HG02610 (cell line): ENCODE measurements at regions not wholly inside any gene's neighbourhood (a gene's known extent, or its start where the extent isn't known, plus 50 kb on each side); places are given as distances from the start of the nearest gene placed in this dataset.

Source experiments
- ATAC-seq: cut with Tn5 transposase; IDR thresholded peaks from one replicate; pipeline ENCODE4 v1.9.1; 2021; ENCODE audit warnings: mild to moderate bottlenecking, moderate library complexity; ENCODE audit not compliant: unreplicated experiment

DNA sequence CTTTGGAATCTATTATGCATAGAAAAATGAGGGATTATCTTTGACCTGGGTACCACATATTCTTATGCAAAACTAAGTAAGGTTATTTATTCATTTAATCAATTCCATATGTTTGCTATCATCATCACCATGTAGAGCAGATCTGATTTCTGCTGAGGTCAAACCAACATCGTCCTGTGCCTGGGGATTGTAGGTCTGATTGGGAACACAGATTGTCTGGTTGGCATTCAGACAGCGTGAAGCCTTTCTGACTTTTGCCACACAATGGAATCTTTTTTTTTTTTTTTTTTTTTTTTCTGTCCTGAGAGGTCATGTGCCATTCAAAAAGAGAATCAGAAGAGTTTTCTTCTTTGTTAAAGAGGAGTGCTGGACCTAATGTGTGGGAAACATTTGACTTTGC lies 142.9 kb downstream of the RAB11FIP2 start:
- no peak for ATAC-seq

DNA sequence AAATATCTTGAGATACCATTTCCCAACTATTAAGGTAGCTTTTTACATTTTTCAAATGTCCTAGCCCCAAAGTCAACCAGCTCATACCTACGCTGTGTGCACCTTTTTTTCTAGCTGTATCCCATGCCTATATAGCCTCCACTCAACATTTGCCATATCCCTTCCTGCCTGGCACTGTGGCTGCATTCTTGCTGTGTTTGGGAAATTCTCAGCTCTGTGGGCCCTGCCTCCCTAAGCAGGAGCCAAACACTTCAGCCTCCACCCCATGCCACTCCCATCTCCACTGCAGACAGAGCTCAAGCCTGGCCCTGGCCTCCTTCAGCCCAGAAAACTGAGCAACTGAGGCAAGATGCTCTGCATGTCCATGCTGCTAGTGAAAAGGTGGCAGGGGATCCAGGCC lies 141.3 kb downstream of the RAB11FIP2 start:
- no peak for ATAC-seq

DNA sequence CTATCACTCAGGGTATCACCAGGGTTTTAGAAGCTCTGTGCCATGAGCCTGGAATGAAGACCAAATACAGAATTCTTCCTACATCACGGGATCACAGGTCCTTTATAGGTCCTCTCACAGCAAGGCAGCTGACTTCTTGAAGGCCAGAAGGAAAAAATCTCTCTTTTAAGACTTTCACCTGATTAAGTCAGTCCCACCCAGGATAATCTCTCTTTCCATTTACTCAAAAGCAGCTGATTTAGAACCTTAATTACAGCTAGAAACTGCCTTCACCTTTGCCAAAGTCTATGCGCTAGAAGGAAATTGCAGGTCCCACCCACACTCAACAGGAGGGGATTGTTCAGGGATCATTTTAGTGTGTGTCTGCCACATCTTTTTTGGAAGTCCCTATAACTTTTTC lies 135.1 kb downstream of the RAB11FIP2 start:
- ATAC-seq, result no peak

DNA sequence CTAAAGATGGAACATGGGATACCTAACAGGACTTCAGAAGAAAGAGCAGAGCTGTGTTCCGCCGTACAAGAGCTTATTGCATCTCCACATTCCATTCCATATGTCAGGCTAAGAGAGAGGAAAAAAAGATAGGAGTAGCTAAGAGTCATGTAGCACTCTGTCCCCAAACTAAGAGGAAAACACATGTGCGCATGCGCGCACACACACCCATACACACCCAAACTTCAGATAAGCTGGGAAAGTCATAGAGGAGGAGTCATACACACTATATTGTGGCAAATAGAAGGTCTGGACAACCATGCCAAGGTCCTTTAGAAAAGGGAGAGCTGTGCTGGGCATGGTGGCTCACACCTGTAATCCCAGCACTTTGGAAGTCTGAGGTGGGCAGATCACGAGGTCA lies 132.4 kb downstream of the RAB11FIP2 start:
- no peak for ATAC-seq

DNA sequence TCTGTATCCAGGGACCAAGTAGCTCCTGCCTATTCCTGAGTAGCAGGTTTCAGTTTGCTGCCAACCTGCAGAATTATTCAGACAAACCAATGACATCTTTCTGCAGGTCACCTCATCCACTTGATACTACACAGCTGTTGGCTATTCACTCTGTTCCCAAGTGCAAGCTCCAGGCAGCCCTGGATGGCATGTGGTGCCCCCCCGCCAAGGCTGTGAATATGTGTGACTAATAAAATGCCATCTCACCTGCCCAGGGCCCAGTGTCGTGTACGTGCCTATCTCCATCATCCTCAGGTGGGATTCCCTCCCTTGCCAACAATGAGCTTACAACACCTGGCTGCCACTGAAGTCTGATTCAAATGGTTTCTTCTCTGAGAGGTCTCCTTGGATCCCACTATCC lies 125.8 kb downstream of the RAB11FIP2 start:
- no peak for ATAC-seq

DNA sequence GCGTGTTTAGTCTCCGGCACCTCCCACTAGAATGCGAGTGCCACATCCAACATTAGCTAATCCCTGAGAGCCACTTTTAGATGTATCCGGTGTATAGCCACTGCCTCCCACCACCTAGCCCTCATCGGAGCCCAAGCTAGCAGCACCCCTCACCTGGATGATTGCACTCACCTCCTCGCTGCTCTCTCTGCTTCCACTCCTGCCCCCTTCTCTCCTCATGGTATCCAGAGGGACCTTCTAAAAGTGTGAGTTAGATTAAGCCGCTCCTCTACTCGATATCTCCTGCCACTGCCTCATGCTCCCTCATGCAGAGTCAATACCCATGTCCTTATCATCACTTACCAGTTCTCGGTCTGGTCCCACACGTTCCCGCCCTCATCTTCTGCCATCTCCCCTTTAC lies 125.3 kb downstream of the RAB11FIP2 start:
- no peak for ATAC-seq

DNA sequence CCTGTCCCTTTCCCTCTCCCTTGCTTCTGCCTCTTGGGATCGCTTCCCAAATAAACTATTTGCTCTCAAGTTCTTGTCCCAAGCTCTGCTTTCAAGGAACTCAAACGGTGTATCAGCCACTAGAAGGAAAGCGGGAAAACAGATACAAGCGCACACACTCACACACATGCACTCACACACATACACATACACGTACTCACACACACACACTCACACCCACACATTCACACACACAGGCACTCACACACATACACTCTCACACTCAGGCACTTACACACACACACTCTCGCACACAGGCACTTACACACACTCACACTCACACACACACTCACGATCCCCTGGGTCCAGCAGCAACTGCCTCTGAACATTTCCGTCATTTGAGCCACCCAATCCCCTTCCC lies 121.9 kb downstream of the RAB11FIP2 start:
- no peak for ATAC-seq

DNA sequence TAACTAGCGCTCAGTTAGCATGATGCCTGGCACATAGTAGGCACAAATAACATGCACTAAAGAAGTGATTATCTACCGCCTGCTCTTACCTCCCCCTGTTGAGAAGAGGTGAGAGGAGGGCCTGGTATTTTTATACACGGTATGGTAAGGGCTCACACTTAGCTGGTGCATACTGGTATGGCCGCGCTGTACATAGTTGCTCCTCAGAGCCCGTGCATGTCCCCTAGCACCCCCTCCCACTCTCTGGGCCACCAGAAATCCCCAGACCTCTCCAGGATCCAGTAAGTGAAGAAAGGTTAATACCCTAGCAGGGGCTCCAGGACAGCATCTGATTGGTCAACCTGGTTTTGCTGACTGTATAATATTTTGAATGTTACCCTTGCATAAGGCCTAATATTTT lies 121.4 kb downstream of the RAB11FIP2 start:
- no peak for ATAC-seq

DNA sequence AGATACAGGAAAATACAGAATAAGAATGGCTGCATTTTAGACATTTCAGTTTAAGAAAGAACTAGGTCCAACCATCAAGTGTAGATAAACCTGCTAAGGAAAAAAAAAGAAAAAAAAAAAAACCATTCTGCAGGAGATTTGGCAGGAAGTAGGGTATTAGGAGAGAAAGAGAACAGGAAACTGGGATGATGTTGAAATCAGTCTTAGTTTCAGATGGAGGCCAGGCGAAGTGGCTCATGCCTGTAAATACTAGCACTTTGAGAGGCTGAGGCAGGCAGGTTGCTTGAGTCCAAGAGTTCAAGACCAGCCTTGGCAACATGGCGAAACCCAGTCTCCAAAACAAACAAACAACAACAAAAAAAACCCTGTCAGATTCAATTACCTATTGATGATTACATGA lies 120.2 kb downstream of the RAB11FIP2 start:
- no peak for ATAC-seq

DNA sequence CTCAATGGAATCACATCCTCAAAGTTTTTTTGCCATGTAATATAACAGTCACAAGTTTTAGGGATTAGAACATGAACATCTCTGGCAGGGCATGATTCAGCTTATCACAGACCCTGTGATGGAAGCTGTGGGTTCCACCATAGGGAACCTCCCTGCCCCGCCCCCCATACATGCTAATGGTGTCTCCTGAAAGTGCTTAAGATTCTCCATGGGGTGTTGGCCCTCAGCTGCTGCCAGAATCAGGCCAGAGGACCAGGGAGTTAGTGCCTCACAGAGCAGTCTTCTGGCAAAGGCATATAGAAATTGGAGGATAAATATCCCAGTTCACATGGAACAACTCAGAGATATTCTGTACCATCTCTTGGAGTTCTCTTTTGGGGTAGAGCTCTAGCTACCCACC lies 119.4 kb downstream of the RAB11FIP2 start:
- ATAC-seq, result no peak

DNA sequence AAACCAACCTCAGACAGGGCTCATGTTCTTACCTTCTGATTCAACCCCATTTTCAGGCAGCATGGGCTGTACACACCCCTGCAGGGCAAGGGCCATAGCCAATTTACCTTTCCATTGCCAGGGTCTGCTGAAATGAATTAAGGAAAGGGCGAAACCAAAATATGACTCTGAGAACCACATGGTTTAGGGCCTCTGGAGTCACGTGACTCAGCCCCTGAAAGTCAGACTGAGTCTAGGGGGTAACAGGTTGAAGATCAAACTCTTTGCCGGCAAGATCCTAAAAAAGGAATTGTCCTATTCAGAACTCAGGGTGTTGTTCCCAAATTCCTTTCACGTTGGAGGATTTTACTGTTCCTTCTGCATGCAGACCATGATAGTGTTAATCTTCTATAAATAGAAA lies 118.9 kb downstream of the RAB11FIP2 start:
- no peak for ATAC-seq

DNA sequence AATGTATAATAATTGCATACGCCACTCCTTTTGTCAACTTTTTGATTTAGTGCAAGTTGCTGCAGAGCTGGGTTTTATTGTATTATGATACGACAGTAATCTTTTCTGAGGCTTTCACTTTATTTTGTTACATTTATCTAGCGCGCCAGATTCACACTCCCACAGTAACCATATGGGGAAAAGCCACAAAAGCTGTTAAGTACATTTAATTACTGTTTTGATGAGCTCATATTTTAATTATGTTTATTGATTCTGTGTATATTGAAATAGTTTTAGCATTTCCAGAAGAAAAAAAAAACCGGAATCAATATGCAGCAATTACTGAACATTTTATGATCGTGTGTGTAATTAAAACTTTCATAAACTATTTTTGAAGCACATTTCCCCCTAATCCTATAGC lies 118.5 kb downstream of the RAB11FIP2 start:
- ATAC-seq, result no peak

DNA sequence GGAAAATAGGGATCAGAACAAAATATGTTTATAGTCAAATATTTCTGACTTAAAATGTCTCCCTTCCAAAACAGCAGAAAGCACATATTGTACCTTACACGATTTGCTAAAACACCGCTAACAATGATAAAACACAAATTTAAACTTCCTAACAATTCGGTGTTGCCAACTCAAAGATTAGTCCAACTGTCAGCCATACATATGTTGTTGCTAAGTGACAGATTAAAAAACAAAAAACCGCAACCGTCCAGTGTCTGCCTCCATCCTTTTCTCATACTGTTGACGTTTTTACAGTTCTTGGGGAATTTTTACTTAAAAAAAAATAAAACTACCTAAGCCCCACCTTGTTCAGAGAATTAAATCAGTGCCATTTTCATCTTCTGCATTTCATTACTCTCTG lies 118.0 kb downstream of the RAB11FIP2 start:
- no peak for ATAC-seq

DNA sequence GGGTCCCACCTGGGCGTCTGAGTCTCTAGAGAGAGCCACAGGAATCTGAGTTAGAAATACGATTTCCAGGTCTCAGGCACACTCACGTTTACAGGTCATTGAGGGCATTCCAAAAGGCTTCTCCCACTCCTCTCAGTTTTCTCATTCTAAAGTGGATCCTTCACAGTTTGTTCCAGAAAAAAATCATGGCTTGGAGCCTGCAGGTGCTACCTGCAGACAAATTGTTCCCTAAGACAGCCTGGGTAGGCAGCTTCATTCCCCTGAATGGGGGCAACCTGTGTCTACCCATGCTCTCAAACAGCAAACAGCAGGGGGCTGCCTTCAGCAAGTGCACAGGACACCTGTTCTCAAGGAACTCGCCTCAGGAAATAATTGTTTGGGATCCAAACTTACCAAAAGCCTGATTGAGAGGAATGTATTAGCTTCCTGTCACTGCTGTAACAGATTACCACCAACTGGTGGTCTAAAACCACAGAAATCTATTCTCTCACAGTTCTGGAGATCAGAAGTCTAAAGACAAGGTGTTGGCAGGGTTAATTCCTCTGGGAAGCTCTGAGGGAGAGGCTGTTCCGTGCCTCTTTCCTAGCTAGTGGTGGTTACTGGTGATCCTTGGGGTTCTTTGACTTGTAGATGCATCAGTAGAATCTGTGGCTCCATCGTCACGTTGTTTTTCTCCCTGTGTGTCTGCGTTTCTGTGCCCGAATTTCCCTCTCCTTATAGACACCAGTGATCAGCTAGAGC lies 117.2 kb downstream of the RAB11FIP2 start:
- ATAC-seq, result no peak

DNA sequence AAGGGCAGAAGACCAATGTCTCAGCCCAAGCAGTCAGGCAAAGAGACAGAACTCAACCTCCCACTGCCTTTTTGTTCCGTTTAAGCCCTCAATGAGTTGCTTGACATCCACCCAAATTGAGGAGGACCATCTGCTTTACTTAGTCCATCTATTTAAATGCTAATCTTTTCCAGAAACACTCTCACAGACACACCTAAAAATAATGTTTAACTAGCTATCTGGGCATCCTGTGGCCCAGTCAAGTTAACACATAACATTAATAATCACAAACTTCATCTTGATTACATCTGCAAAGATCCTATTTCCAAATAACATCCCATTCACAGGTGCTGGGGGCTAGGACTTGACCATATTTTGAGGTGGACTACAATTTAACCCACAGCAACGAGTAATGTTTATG lies 115.7 kb downstream of the RAB11FIP2 start:
- no peak for ATAC-seq

DNA sequence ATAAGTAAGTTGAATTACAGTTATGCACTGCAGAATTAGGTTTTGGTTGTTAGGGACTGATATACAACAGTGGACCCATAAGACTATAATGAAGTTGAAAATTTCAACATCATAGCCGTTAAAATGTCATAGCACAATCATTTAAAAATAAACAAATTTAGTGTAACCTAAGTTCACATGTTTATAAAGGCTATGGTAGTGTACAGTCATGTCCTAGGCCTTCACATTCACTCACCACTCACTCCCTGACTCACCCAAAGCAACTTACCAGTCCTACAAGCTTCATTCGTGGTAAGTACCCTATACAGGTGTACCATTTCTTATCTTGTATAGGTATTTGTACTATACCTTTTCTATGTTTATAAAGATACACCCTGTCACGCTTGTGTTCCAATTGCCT lies 113.7 kb downstream of the RAB11FIP2 start:
- ATAC-seq, result no peak

DNA sequence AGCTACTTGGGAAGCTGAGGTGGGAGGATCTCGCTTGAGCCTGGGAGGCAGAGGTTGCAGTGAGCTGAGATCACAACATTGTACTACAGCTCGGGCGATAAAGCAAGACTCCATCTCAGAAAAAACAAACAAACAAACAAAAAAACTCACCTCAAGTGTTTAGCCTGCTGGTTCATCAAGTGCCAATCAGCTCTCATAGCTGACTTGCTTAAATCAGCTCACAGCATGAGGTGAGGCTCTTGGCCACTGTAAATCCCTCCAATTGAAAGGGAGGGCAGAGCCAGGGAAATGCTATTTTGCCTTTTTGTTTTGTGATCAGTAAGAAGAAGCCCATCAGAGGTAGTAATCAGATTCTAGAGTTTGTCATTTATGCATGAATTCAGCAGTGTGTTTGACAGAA lies 112.3 kb downstream of the RAB11FIP2 start:
- ATAC-seq, result no peak

DNA sequence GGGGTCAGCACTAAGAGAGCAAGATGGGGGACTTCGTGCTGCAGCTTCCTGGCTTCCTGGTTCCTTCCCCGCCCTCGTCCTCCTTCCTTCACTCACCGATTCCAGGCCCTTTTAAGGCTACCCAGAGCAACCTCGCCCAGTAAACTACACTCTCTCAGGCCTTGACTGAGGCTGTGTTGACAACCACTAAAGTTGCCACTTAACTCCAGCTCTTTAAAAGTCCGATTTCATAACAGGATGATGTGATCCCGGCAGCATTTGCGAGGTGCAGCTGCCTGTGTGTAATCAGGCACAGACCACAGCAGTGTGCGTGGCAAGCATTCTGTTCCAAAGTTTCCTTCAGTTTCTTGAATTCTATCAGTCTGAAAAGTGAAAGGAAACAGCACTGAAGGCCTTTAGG lies 110.6 kb downstream of the RAB11FIP2 start:
- no peak for ATAC-seq

DNA sequence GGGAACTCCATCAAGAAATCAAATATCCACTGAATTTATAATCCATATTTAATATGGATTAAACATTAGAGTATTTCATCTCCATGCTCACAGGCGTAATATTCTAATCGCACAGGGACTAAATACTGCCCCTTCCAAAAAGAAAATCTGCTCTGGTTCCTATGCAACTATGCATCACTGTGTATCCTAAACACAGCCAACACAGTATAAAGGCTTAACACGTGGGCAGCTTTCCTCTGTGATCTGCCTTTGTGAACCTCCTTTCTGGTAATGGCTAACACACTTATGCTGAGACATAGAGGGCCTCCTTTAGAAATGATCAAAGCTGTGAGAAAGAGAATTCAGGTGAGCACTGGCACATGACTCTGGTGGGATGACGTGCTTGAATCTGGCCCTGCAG lies 110.2 kb downstream of the RAB11FIP2 start:
- no peak for ATAC-seq

DNA sequence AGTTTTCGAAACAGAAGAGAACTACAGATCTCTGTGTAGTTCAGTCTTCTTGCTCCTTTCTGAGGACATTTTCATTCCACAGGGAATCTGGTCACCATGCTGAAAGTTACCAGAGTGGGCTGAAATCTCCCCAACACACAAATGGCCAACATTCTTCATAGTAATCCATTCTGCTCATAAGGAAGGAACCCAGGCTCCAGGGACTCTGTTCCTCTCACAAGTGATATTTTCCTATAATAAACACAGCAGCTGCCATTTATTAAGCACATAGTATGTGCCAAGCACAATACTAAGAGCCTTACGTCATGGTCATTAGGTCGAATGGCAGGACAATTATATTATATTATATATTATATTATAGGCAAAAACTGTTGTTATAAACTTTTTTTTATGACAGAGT lies 109.8 kb downstream of the RAB11FIP2 start:
- ATAC-seq, result no peak

DNA sequence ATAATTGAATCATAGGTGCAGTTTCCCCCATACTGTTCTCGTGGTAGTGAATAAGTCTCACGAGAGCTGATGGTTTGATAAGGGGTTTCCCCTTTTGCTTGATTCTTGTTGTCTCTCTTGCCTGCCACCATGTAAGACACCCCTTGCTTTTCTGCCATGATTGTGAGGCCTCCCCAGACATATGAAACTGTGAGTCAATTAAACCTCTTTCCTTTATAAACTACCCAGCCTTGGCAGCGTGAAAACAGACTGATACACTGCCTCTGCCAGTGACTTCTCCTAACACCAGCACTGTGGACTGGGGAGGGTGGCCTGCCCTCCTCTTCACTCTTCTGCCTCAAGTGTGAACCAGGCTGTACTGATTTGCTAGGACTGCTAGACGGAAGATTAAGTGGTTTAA lies 108.6 kb downstream of the RAB11FIP2 start:
- ATAC-seq, result no peak

DNA sequence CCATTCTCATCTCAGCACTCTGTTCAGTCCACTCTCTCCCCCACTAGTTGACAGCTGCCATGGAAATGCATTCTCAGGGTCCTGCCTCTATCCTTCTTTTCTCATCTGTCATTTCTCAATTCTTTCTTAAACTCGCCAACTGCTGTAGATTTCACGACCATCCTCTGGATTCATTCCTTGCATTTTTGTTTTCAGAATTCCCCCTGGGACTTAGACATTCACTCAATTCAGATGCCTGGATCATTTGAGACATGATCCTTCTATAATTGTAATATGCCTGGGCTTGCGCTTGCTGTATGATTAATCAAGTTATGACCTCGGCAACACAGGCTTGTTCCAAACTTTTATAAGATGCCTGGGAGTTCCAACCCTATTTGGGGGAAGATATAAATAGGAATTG lies 104.5 kb downstream of the RAB11FIP2 start:
- ATAC-seq, result no peak

DNA sequence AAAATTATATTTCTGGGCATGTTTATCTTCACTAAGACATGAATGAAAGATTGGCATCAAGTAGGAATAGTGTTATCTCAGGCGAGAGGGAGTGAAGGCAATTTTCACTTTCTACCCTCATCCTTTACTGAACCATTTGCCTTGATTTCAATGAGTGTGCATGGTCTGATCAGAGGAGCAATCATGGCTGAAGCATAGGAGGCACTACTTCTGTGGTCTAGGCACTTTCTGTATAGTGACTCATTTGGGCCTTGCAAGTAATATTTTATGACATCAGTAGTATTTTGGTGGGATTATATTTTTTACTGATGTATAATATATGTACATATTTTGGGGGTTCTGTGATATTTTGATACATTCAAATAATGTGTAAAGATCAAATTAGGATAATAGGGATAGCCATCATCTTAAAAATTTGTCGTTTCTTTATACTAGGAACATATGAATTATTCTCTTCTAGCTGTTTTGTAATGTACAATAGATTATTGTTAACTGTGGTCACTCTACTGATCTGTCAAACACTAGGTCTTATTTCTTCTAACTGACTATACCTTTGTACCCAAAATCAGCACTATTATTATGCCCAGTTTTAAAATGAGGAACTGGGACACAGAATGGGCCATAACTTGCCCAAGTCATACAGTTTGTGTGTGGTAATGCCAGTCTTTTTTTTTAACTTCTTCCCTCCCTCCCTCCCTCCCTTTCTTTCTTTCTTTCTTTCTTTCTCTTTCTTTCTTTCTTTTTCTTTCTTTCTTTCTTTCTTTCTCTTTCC lies 101.9 kb downstream of the RAB11FIP2 start:
- no peak for ATAC-seq
